GM06990 (cell line): ENCODE measurements at regions not wholly inside any gene's neighbourhood (a gene's known extent, or its start where the extent isn't known, plus 50 kb on each side); places are given as distances from the start of the nearest gene placed in this dataset.

Experiments
- DNase-seq: peaks from one replicate; pipeline ENCODE4 v3.0.0-alpha.2; 2011; ENCODE audit not compliant: insufficient read length; ENCODE audit errors: extremely low read depth
- H3K27me3 ChIP-seq: replicated peaks from 2 replicates; pipeline ENCODE4 v1.6.0; 2011; ENCODE audit warnings: low read length; ENCODE audit not compliant: control insufficient read depth, insufficient read depth
- H3K36me3 ChIP-seq: 2 replicates; pipeline ENCODE4 v1.5.1; 2011; ENCODE audit warnings: low read length; ENCODE audit not compliant: control insufficient read depth, insufficient read depth
- H3K4me3 ChIP-seq: replicated peaks from 2 replicates; pipeline ENCODE4 v1.5.1; 2011; ENCODE audit warnings: low read depth, mild to moderate bottlenecking, control low read depth, low read length
- TF ChIP-seq, protein P1 (sequence below): IDR thresholded peaks from 2 replicates; pipeline ENCODE4 v1.5.1; 2011; ENCODE audit warnings: low read length, control low read depth, mild to moderate bottlenecking, inconsistent platforms; ENCODE audit not compliant: insufficient read depth, poor library complexity, severe bottlenecking

DNA sequence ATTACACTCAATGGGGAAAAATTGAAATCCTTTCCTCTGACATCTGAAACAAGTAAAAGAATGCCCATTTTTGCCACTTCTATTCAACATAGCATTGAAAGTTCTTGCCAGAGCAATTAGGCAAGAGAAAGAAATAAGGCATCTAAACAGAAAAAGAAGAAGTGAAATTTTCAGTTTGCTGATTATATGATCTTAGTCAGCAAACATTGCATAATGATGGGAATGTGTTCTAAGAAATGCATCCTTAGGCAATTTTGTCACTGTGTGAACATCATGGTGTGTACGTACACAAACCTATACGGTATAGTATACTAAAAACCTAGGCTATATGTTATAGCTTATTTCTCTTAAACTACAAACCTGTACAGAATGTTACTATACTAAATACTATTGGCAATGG, 278.0 kb downstream of the CGGBP1 start:
- H3K36me3 ChIP-seq = no peaks in the 10 kb centered on the region
- H3K27me3 ChIP-seq = no peaks in the 10 kb centered on the region
- TF ChIP-seq, protein P1, sequence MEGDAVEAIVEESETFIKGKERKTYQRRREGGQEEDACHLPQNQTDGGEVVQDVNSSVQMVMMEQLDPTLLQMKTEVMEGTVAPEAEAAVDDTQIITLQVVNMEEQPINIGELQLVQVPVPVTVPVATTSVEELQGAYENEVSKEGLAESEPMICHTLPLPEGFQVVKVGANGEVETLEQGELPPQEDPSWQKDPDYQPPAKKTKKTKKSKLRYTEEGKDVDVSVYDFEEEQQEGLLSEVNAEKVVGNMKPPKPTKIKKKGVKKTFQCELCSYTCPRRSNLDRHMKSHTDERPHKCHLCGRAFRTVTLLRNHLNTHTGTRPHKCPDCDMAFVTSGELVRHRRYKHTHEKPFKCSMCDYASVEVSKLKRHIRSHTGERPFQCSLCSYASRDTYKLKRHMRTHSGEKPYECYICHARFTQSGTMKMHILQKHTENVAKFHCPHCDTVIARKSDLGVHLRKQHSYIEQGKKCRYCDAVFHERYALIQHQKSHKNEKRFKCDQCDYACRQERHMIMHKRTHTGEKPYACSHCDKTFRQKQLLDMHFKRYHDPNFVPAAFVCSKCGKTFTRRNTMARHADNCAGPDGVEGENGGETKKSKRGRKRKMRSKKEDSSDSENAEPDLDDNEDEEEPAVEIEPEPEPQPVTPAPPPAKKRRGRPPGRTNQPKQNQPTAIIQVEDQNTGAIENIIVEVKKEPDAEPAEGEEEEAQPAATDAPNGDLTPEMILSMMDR = no peak
- H3K4me3 ChIP-seq = no peak overlapping the region
- no peak for DNase-seq

DNA sequence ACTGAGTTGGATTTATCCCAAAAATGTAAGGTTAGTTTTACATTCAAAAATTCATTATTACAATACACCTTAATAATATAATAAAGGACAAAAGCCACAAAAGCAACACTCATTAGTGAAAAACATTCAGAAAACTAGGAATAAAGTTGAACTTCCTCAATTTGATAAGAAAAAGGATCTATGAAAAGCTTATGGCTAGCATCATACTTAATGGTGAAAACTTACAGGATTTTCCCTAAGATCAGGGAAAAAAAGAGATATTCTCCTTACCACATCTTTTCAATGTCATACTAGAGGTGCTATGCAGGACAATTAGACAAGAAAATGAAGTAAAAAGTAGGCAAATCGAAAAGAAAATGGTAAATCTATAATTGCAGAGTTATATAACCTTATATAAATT, 279.9 kb downstream of the CGGBP1 start:
- H3K27me3 ChIP-seq = no peaks in the 10 kb centered on the region
- no peak overlapping the region for H3K4me3 ChIP-seq
- no peaks in the 10 kb centered on the region for H3K36me3 ChIP-seq
- TF ChIP-seq, protein P1 = no peak
- DNase-seq = no peak

DNA sequence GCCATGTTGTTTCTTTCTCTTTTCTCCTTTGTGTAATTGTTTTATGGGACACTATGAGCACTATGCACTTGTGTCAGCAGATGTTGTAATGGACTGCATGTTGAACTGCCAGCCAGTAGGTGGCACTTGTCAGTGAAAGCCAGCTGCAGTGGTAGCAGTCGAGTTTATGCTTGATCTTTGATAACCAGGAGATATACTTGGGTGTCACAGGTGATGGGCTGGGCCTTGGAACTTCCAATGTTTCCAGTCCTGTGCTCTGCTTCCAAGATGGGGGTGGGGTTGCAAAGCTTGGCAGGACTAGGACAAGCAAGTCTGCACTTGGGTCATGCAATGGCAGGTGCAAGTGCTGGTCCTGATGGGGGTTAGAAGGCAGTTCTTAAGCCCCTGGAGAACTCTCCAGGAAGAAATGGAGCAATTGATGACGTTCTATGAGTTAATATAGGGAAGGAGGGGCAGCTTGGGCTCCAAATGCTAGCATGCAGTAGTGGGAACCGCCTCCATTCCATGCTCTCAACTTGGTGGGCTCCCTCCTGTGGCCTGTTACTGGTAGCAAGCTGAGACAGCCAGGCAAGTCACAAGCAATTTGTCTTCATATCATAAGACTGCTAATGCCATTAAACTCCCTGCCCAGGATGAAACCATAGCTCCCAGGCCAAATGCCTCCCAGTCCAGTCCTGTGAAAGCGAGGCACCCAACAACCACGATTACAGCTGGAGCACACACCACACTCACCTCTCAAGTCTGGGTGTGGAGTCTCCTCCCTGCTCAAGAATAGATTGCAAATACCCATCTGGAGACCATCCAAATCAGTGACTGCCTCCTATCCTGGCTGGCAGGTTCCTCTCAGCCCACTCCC, 287.2 kb downstream of the CGGBP1 start:
- no peaks in the 10 kb centered on the region; the same call in 1 of the 2 replicates for H3K27me3 ChIP-seq
- TF ChIP-seq, protein P1 = peak; percentile 89
- no peaks in the 10 kb centered on the region for H3K36me3 ChIP-seq
- peak; percentile 15 for DNase-seq
- H3K4me3 ChIP-seq = no peak overlapping the region

DNA sequence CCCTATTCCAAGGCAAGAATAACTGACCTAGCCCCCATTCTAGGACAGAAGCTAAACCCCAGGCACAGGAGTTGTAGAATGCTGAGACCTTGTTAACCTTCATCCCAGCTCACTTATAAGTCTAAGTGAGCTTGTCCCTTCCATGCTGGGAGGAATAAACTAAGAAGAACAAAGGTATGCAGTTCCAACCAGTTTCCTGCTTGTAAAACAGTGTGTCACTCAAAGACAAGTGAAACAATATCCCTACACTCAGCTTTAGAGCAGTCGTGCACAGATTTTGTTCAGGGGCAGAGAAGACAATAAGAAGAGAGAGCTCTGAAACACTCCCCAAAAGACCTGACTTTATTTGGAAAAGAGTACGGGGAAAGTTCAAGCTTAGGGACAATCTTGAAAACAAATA, 292.1 kb downstream of the CGGBP1 start:
- TF ChIP-seq, protein P1 = no peak
- H3K27me3 ChIP-seq = no peaks in the 10 kb centered on the region; the same call in 1 of the 2 replicates
- no peaks in the 10 kb centered on the region for H3K36me3 ChIP-seq
- no peak overlapping the region for H3K4me3 ChIP-seq
- no peak for DNase-seq

DNA sequence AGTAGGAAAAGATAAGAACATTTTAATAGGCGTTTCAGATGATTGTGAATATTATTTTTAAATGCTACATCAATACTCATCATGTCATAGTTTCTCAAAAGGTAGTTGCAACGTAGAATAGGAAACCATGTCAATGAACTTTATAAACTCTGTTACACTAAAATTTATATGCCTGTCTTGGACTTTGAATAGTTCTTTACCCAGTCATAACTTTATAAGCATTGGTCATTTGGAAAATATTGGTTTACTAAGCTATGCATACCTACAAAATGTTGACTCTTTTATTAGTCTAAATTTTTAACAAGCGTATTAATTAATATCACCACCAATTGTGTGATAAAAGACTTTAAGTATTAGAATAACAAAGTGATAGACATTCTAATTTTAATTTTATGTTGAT, 293.5 kb downstream of the CGGBP1 start:
- no peak for DNase-seq
- no peaks in the 10 kb centered on the region for H3K36me3 ChIP-seq
- H3K4me3 ChIP-seq = no peak overlapping the region
- TF ChIP-seq, protein P1 = no peak
- H3K27me3 ChIP-seq = no peaks in the 10 kb centered on the region; the same call in 1 of the 2 replicates
